BE2C (cell line): ENCODE measurements at regions not wholly inside any gene's neighbourhood (a gene's known extent, or its start where the extent isn't known, plus 50 kb on each side); places are given as distances from the start of the nearest gene placed in this dataset.
"Not testable (repeated sequence)": the region's sequence is repeated elsewhere in the genome, so short reads cannot be mapped to it uniquely, and the experiment has no call there.

Source experiments
- DNase-seq: peaks from one replicate; pipeline ENCODE4 v3.0.0-alpha.2; 2020
- H3K27me3 ChIP-seq: fragments of 250-450 bp; sonication (Bioruptor Pico); 2 replicates; pipeline ENCODE4 v1.5.1; 2020; ENCODE audit warnings: mild to moderate bottlenecking
- H3K36me3 ChIP-seq: fragments of 250-450 bp; sonication (Bioruptor Pico); 2 replicates; pipeline ENCODE4 v1.5.1; 2020; ENCODE audit warnings: mild to moderate bottlenecking
- H3K4me1 ChIP-seq: fragments of 250-450 bp; sonication (Bioruptor Pico); 2 replicates; pipeline ENCODE4 v1.5.1; 2020
- H3K4me3 ChIP-seq: 2 replicates; pipeline ENCODE4 v1.5.1; 2011; ENCODE audit warnings: low read depth, low read length
- H3K9me3 ChIP-seq: fragments of 250-450 bp; sonication (Bioruptor Pico); 2 replicates; pipeline ENCODE4 v1.5.1; 2020
- CTCF ChIP-seq: IDR thresholded peaks from 2 replicates; pipeline ENCODE4 v1.5.1; 2012; ENCODE audit warnings: mild to moderate bottlenecking, low read depth, low read length

- H3K4me1 ChIP-seq = no peaks in the 10 kb centered on the region
- H3K27me3 ChIP-seq = no peaks in the 10 kb centered on the region
- H3K4me3 ChIP-seq = no peak overlapping the region
- H3K9me3 ChIP-seq = no peaks in the 10 kb centered on the region; the same call in 1 of the 2 replicates
- TF ChIP-seq CTCF = no peak
- no peaks in the 10 kb centered on the region for H3K36me3 ChIP-seq
- DNase-seq = no peak
Measured at GRCh38 chr20:7159903-7160302, 392.4 kb downstream of the BMP2 start.

- DNase-seq = no peak
- Histone ChIP-seq H3K27me3 (no peaks in the 10 kb centered on the region), H3K4me3 (no peak overlapping the region), H3K36me3 (no peaks in the 10 kb centered on the region), H3K9me3 (no peaks in the 10 kb centered on the region; the same call in 1 of the 2 replicates), H3K4me1 (no peaks in the 10 kb centered on the region)
- no peak for TF ChIP-seq CTCF
Measured at GRCh38 chr20:7161690-7162089, 394.2 kb downstream of the BMP2 start.

- no peaks in the 10 kb centered on the region for H3K4me1 ChIP-seq
- no peaks in the 10 kb centered on the region for H3K27me3 ChIP-seq
- no peak for TF ChIP-seq CTCF
- H3K9me3 ChIP-seq = no peaks in the 10 kb centered on the region
- H3K36me3 ChIP-seq = no peaks in the 10 kb centered on the region
- DNase-seq = no peak
- H3K4me3 ChIP-seq = no peak overlapping the region
Measured at GRCh38 chr20:7171911-7172310, 404.4 kb downstream of the BMP2 start.

- Histone ChIP-seq H3K4me3 (no peak overlapping the region), H3K36me3 (no peaks in the 10 kb centered on the region), H3K4me1 (no peaks in the 10 kb centered on the region), H3K9me3 (no peaks in the 10 kb centered on the region), H3K27me3 (no peaks in the 10 kb centered on the region)
- no peak for DNase-seq
- no peak for TF ChIP-seq CTCF
Measured at GRCh38 chr20:7174554-7174953, 407.1 kb downstream of the BMP2 start.

GRCh38 chr20:7175827-7176226 is 408.3 kb downstream of the BMP2 start:
- H3K36me3 ChIP-seq, H3K9me3 ChIP-seq, H3K4me3 ChIP-seq, H3K4me1 ChIP-seq, DNase-seq, H3K27me3 ChIP-seq: not testable (repeated sequence)

- no peaks in the 10 kb centered on the region for H3K36me3 ChIP-seq
- DNase-seq = no peak
- no peak for TF ChIP-seq CTCF
- H3K27me3 ChIP-seq = no peaks in the 10 kb centered on the region
- H3K4me3 ChIP-seq = no peak overlapping the region
- no peaks in the 10 kb centered on the region for H3K9me3 ChIP-seq
- H3K4me1 ChIP-seq = no peaks in the 10 kb centered on the region
Measured at GRCh38 chr20:7178004-7178403, 410.5 kb downstream of the BMP2 start.
